GM23248 (cell line): ENCODE measurements at regions not wholly inside any gene's neighbourhood (a gene's known extent, or its start where the extent isn't known, plus 50 kb on each side); places are given as distances from the start of the nearest gene placed in this dataset.

ENCODE experiments used
- DNase-seq: peaks from one replicate; pipeline ENCODE4 v3.0.0-alpha.2; 2015
- H2AFZ ChIP-seq: fragments of 200-600 bp; sonication (generic); 2 replicates; pipeline ENCODE4 v1.6.1; 2016; ENCODE audit warnings: antibody characterized with exemption
- H3F3A ChIP-seq: fragments of 200-600 bp; sonication (generic); 2 replicates; pipeline ENCODE4 v1.6.1; 2016; ENCODE audit warnings: mild to moderate bottlenecking, antibody characterized with exemption, mixed run types; ENCODE audit not compliant: insufficient read depth
- H3K27ac ChIP-seq: fragments of 200-600 bp; sonication (generic); 2 replicates; pipeline ENCODE4 v1.5.1; 2016; ENCODE audit warnings: mild to moderate bottlenecking
- H3K27me3 ChIP-seq: fragments of 200-600 bp; sonication (generic); replicated peaks from 2 replicates; pipeline ENCODE4 v1.6.1; 2016; ENCODE audit warnings: mild to moderate bottlenecking; ENCODE audit not compliant: insufficient read depth
- H3K36me3 ChIP-seq: fragments of 200-600 bp; sonication (generic); 2 replicates; pipeline ENCODE4 v1.6.1; 2016; ENCODE audit warnings: low read depth, mild to moderate bottlenecking
- H3K4me1 ChIP-seq: fragments of 200-600 bp; sonication (generic); 2 replicates; pipeline ENCODE4 v1.6.1; 2016; ENCODE audit warnings: mild to moderate bottlenecking; ENCODE audit not compliant: insufficient read depth
- H3K4me2 ChIP-seq: fragments of 200-600 bp; sonication (generic); one replicate; pipeline ENCODE4 v1.6.1; 2016; ENCODE audit warnings: mild to moderate bottlenecking; ENCODE audit not compliant: unreplicated experiment
- H3K4me3 ChIP-seq: fragments of 200-600 bp; sonication (generic); 2 replicates; pipeline ENCODE4 v1.5.1; 2016; ENCODE audit warnings: mild to moderate bottlenecking
- H3K79me2 ChIP-seq: fragments of 200-600 bp; sonication (generic); 2 replicates; pipeline ENCODE4 v1.6.1; 2016; ENCODE audit warnings: mild to moderate bottlenecking; ENCODE audit not compliant: insufficient read depth
- H3K9ac ChIP-seq: fragments of 200-600 bp; sonication (generic); 2 replicates; pipeline ENCODE4 v1.6.1; 2016; ENCODE audit warnings: mild to moderate bottlenecking
- H3K9me2 ChIP-seq: fragments of 200-600 bp; sonication (generic); 2 replicates; pipeline ENCODE4 v1.6.1; 2016; ENCODE audit warnings: mixed run types, mild to moderate bottlenecking, moderate library complexity; ENCODE audit not compliant: insufficient read depth
- H3K9me3 ChIP-seq: fragments of 200-600 bp; sonication (generic); one replicate; pipeline ENCODE4 v1.6.1; 2017; ENCODE audit warnings: low read depth
- H4K20me1 ChIP-seq: fragments of 200-600 bp; sonication (generic); 2 replicates; pipeline ENCODE4 v1.6.0; 2016; ENCODE audit not compliant: insufficient read depth
- EZH2 ChIP-seq: fragments of 200-600 bp; sonication (generic); IDR thresholded peaks from 2 replicates; pipeline ENCODE4 v1.6.1; 2018; ENCODE audit warnings: antibody characterized with exemption, mild to moderate bottlenecking; ENCODE audit not compliant: insufficient read depth, poor library complexity, severe bottlenecking
- EZH2phosphoT487 ChIP-seq: fragments of 200-600 bp; sonication (generic); IDR thresholded peaks from 2 replicates; pipeline ENCODE4 v1.6.1; 2018; ENCODE audit warnings: antibody characterized with exemption, moderate library complexity, mild to moderate bottlenecking, low read depth; ENCODE audit not compliant: insufficient read depth
- WGBS, 2 experiments: methylation state at CpG; one replicate each; pipeline ENCODE4 v1.1.6; 2015 to 2017; ENCODE audit warnings: low lambda C conversion rate in 2 of 2, low coverage in 1 of 2; ENCODE audit errors: missing lambda C conversion rate in 2 of 2; 5-methylcytosine and 5-hydroxymethylcytosine counted together
- in situ Hi-C: fragments of 300-500 bp; cut with MboI; formaldehyde crosslinking; loops from 2 replicates; pipeline ENCODE4 v1.15.0; 2020

- Histone ChIP-seq H3K9me2 (no peaks in the 10 kb centered on the region), H3K4me2 (no peak overlapping the region), H3K4me3 (no peak overlapping the region), H3K9ac (no peak overlapping the region), H3K79me2 (no peaks in the 10 kb centered on the region), H3K27me3 (no peaks in the 10 kb centered on the region), H3K9me3 (no peaks in the 10 kb centered on the region), H3K36me3 (no peaks in the 10 kb centered on the region), H3K27ac (no peak overlapping the region), H3F3A (no peaks in the 10 kb centered on the region), H3K4me1 (no peaks in the 10 kb centered on the region), H2AFZ (no peak overlapping the region), H4K20me1 (no peaks in the 10 kb centered on the region)
- DNase-seq = no peak
- TF ChIP-seq EZH2phosphoT487 (no peak), EZH2 (no peak)
- in situ Hi-C loops = no loop called here
These were observed 180.4 kb upstream of the MID1 start for GRCh38 chrX:10800796-10801195.

GRCh38 chrX:10811111-10811510 lies 190.7 kb upstream of the MID1 start:
- TF ChIP-seq EZH2phosphoT487 (no peak), EZH2 (no peak)
- in situ Hi-C loops = no loop called here

GRCh38 chrX:10813761-10814160 lies 193.4 kb upstream of the MID1 start:
- H3F3A ChIP-seq = no peaks in the 10 kb centered on the region
- DNase-seq = no peak
- H3K79me2 ChIP-seq = no peaks in the 10 kb centered on the region
- H3K36me3 ChIP-seq = no peaks in the 10 kb centered on the region
- H3K4me3 ChIP-seq = no peak overlapping the region
- TF ChIP-seq EZH2 (no peak), EZH2phosphoT487 (no peak)
- no peaks in the 10 kb centered on the region for H4K20me1 ChIP-seq
- in situ Hi-C loops = no loop called here
- H3K27me3 ChIP-seq = no peaks in the 10 kb centered on the region
- no peaks in the 10 kb centered on the region for H3K9me3 ChIP-seq
- no peak overlapping the region for H3K4me2 ChIP-seq
- WGBS, 2 experiments = 97 to 100% methylated on average over 2 of the region's 2 CpGs
- H3K9me2 ChIP-seq = no peaks in the 10 kb centered on the region
- H3K27ac ChIP-seq = no peak overlapping the region
- no peak overlapping the region for H2AFZ ChIP-seq
- no peaks in the 10 kb centered on the region for H3K4me1 ChIP-seq
- H3K9ac ChIP-seq = no peak overlapping the region

More at GRCh38 chrX:10811111-10811510, 190.7 kb upstream of the MID1 start:
- Histone ChIP-seq H3K36me3 (no peaks in the 10 kb centered on the region), H3K4me1 (no peaks in the 10 kb centered on the region), H3K79me2 (no peaks in the 10 kb centered on the region), H3K9me2 (no peaks in the 10 kb centered on the region), H3K4me2 (no peak overlapping the region), H3K27me3 (no peaks in the 10 kb centered on the region), H3K4me3 (no peak overlapping the region), H4K20me1 (no peaks in the 10 kb centered on the region), H3K9ac (no peak overlapping the region), H3K27ac (no peak overlapping the region), H3K9me3 (no peaks in the 10 kb centered on the region), H3F3A (no peaks in the 10 kb centered on the region), H2AFZ (no peak overlapping the region)
- WGBS, 2 experiments = 72 to 75% methylated on average over 3 of the region's 3 CpGs
- no peak for DNase-seq

GRCh38 chrX:10818651-10819050 lies 198.3 kb upstream of the MID1 start:
- H4K20me1 ChIP-seq = no peaks in the 10 kb centered on the region
- H3K4me3 ChIP-seq = no peak overlapping the region
- no peak overlapping the region for H3K9ac ChIP-seq
- no peak overlapping the region for H3K4me2 ChIP-seq
- H3K4me1 ChIP-seq = no peaks in the 10 kb centered on the region
- no peaks in the 10 kb centered on the region for H3K79me2 ChIP-seq
- no peaks in the 10 kb centered on the region for H3K27me3 ChIP-seq
- TF ChIP-seq EZH2 = no peak
- TF ChIP-seq EZH2phosphoT487 = no peak
- H3K27ac ChIP-seq = no peak overlapping the region
- H3K9me2 ChIP-seq = no peaks in the 10 kb centered on the region
- H3F3A ChIP-seq = no peaks in the 10 kb centered on the region
- no peaks in the 10 kb centered on the region for H3K9me3 ChIP-seq
- no peaks in the 10 kb centered on the region for H3K36me3 ChIP-seq
- in situ Hi-C loops = no loop called here
- no peak overlapping the region for H2AFZ ChIP-seq
- DNase-seq = no peak

GRCh38 chrX:10819973-10820372 lies 199.6 kb upstream of the MID1 start:
- in situ Hi-C loops = no loop called here
- no peaks in the 10 kb centered on the region for H4K20me1 ChIP-seq
- no peaks in the 10 kb centered on the region for H3K27me3 ChIP-seq
- no peaks in the 10 kb centered on the region for H3F3A ChIP-seq
- no peak overlapping the region for H3K4me2 ChIP-seq
- H3K9ac ChIP-seq = no peak overlapping the region
- H2AFZ ChIP-seq = peak overlapping the region; percentile 76
- H3K9me2 ChIP-seq = no peaks in the 10 kb centered on the region
- H3K4me3 ChIP-seq = no peak overlapping the region
- H3K79me2 ChIP-seq = no peaks in the 10 kb centered on the region
- WGBS, 2 experiments = 89 to 91% methylated on average over 1 of the region's 1 CpG
- no peaks in the 10 kb centered on the region for H3K36me3 ChIP-seq
- no peaks in the 10 kb centered on the region for H3K9me3 ChIP-seq
- TF ChIP-seq EZH2 (no peak), EZH2phosphoT487 (no peak)
- no peaks in the 10 kb centered on the region for H3K4me1 ChIP-seq
- no peak overlapping the region for H3K27ac ChIP-seq
- peak; percentile 24 for DNase-seq
